ENCODE measurements at regions not wholly inside any gene's neighbourhood (a gene's known extent, or its start where the extent isn't known, plus 50 kb on each side); places are given as distances from the start of the nearest gene placed in this dataset.
"Not testable (repeated sequence)": the region's sequence is repeated elsewhere in the genome, so short reads cannot be mapped to it uniquely, and the experiment has no call there.

DNA sequence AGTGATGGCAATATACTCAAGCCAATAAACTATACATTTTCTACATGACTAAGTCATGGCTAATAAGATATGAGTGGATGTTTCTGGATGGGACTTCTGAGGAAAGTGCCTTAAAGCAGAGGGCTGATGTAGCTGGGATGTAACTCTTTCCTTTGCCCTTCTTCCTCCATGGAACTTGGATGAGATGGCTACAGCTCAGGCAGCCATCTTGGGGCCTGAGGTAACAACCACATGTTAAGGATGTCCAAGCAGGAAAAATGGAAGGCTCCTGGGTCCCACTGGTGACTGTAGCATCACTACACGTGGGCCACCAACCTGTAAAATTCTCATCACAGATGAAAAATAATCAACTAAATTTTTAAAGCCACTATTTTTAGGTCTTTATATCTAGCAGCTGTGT, 54.4 kb upstream of the GRIP1 start:
- no peak for DNase-seq (ENCODE audit: low read depth in 3 of 3)

DNA sequence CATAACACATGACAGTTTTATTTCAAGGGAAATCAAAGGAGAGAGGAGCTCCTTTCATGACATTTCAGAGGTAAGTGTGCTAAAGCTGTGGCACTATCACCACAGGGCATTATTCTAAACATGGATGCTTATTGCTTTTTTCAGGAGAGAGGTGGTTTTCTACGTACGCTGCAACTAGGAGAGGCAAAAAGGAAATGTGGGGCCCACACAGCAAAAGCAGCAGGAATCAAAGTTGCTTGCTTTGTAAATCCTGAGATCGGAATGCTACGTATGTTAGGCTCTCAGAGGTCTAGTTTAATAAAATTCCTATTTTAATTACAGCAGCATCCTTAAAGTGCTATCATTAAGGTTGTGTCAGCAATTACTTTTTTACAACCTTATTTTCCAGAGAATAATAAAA, 55.0 kb upstream of the GRIP1 start:
- no peak for DNase-seq (ENCODE audit: low read depth in 3 of 3)

DNA sequence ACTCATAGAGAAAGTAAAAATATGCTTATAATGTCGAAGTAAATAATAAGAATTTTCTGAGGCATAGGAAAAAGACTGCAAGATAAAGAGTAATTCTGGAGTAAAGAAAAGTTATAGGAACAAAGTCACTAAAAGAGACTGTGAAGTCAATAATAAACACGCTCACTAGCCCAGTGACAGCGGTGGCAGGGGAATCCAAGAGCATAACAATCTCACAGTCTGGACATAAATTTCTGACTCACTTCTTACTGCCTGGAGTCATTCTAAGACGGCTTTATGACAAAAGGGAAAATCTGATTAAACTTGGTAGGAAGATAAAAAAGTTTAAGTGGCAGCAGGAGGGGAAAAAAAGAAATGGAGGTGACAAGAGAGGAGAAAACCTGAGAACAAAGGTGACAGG, 56.4 kb upstream of the GRIP1 start:
- DNase-seq (ENCODE audit: low read depth in 3 of 3) = no peak

DNA sequence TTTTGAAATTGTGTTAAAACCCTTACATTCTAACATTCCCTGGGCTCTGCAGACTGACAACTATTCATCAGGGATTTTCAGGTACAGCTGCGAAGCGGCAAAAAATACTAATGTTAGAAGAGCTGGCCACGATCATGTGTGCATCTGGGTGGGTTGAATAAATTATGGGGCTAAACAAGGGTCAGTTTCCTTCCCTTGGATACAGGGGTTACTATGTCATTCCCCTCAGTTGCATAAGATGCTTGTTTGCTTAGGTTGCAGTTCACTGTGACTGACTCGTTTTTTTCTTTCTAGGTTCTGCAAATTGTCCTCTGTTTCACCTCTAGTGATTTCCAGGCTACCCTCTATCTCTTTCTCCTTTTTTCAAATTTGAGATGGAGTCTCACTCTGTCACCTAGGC, 58.1 kb upstream of the GRIP1 start:
- no peak for DNase-seq (ENCODE audit: low read depth in 3 of 3)

DNA sequence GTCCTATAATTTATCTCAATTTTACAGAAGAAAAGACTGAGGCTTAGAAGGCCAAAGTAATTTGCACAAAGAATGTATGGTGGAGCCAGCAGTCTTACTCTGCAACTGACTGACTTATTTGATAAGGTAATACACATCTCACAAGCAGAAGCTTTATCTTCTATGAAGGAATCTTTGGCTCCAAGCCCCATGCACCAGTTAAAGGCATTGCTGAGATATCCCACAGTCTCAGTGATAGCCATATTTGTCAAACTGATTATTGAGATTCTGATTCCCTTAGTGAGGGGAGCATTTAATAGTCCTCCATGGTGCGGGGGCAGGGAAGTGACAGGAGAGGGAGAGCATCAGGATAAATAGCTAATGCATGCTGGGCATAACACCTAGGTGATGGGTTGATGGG, 60.4 kb upstream of the GRIP1 start:
- no peak for DNase-seq (ENCODE audit: low read depth in 3 of 3)

DNA sequence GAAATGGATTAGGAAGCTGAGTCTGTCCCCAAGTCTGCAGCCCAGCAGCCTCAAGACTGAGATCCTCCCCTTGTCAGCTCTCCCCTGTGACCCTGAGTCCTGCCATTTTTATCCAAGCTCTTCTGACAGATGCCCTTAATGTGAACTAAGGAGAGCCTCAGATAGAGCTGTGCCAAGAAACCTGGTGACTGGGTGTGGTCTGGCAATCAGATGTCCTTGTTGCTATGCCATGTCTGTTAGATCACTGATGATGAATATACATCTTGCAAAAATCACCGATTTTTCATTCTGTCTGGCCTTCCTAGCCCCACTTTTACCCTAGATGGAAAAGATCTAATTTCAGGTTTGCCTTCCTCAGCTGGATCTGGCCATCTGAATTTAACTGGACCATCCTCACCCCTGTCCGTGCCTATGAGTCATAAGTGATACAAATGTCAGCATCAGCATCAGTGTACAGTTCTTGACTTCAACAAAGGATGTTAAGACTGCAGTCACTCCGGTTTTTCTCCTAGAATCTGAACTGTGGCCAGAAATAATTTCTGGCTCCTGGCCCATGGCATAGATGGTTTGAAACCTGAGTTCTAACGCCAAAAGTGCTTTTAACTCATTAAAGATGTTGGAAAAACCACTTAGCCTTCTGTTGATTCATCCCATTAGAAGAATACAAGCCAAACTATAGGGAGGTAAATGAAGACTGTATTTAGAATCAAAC, 61.2 kb upstream of the GRIP1 start:
- DNase-seq (ENCODE audit: low read depth in 3 of 3) = no peak

DNA sequence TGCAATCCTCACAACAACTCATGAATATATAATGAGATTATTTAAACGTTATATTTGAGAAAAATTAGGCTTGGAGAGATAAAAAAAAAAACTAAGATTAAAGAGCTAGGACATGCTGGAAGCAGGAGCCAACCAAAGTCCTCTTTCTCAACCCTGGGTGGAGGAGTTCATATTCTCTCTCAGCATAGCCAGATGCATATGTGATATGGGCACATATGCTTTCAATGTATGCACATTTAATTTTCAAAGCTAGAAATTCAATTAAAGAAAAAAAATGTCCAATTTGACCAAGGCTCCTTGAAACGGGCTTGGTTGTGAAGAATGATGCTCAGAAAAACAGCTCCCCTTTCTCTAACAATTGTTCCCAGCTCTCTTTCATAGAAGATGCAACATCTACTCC, 61.9 kb upstream of the GRIP1 start:
- no peak for DNase-seq (ENCODE audit: low read depth in 3 of 3)

DNA sequence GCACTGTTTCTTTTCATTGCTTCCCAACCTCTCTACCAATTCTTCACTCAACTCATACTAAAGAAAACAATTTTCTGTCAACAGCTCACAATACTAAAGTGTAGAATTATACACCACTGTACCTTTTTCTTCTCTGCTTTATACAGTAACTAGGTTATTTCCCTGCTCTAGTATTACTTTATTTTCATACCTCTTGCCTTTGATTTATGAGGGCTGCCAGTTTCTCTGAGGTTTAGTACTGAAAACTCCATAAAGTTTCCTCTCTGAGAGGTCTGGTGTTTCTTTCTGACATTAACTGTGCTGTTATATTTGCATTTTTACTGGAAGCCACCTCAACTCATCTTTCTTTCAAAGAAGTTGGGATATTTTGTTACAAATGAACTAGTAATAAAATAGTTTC, 63.0 kb upstream of the GRIP1 start:
- no peak for DNase-seq (ENCODE audit: low read depth in 3 of 3)

DNA sequence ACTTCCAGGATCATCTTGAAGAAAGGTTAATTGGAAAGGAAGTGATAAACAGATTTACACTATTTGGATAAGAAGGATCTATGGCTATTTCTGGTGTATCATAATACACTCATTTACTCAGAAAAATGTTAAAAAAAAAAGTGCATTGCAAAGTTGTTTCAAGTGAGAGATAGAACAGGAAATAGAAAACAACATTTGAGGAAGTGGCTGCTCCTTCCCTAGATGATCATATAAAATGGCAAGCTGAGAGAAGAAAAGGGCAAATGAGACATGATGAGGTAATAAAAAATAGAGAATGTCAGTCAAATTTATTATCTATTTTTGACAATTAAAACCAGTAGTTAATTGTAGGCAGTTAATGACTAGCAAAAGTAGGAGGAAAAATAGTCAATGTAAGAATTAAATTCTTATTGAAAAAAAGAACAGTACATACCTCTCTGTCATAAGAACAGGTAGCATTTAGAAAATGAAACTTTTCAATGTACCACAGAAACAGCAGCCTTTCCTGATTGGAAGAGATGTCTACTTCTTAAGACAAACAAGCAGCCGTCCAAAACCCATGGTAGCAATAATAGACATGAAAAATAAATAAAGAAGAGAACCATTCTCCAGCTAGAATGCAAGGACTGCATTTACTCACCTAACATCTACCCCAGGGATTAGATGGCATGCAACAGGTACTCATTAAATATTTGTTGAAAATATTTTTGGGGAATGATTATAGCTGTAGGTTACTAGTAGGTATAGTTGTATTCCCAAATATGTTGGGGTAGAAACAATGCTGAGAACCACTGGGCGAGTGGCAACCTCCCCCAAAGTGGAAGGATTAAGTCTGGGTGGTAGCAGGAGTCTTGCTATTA, 63.9 kb upstream of the GRIP1 start:
- DNase-seq (ENCODE audit: low read depth in 3 of 3) = no peak

DNA sequence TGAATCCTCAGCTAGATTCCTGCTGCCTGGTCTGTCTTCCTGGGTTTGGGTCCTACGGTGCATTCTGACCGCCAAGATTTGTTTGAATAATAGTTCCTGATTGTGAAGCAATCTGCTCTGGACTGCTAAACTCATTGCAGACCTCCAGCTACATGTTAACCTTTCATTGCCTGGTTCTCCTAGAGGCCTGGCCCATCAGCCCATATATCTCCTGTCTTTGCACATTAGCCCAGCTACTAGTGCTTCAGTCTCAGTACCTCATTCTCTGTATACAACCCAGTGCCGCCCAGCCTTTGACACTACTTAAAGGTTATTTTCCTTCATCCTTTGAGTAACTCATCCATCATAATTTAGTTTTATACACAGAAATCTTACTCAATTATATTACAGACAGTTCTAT, 65.6 kb upstream of the GRIP1 start:
- DNase-seq (ENCODE audit: low read depth in 3 of 3) = no peak

DNA sequence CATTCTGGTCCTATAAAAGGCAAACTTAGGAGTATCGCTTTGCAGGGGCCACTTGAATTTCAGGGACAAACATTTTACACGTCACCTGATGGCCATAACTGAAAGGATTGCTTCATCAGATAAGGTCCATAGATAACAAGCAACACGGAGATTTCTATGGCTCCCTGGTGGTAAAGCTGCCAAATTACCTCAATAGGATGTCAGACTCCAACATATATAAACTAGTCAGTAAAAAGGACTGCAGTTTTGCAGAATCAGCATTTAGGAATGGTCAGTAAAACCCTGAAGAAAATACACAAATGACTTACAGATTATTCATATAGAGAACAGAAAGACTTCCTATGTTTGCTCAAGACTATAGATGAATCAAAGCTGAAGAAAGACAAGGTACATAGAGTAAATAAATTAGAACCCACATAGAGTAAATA, 66.1 kb upstream of the GRIP1 start:
- no peak for DNase-seq (ENCODE audit: low read depth in 3 of 3)

DNA sequence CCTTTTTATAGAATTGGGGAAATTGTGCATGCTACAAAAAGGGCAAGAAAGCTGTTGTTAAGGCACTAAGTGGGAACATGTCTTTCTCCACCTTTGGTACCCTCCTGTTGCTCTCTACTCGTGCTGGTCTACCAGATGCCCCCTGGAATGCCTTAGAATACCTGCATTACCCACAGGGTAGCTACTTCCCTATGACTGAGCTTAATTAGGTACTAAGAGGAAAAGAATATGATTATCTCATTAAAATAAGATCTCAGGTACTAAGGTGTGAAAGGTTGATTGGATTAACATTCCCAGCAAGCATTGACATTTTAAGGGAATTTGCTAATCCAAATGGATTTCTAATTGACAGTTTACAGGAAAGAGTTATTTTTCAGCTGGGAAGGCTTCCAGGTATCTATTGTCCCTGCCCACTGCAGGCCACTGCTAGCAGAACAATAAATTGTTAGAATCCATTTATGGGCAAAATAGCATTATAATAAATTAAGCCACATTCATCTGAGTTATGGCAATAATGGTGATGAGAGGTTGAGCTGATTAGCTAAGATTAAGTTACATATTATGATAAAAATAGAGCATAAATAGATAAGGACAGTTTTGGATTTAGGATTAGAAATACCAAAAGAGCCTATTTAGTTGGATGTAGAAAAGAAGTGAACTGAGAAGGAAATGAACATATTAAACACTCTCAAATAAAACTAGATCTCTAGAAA, 67.8 kb upstream of the GRIP1 start:
- no peak for DNase-seq (ENCODE audit: low read depth in 3 of 3)

DNA sequence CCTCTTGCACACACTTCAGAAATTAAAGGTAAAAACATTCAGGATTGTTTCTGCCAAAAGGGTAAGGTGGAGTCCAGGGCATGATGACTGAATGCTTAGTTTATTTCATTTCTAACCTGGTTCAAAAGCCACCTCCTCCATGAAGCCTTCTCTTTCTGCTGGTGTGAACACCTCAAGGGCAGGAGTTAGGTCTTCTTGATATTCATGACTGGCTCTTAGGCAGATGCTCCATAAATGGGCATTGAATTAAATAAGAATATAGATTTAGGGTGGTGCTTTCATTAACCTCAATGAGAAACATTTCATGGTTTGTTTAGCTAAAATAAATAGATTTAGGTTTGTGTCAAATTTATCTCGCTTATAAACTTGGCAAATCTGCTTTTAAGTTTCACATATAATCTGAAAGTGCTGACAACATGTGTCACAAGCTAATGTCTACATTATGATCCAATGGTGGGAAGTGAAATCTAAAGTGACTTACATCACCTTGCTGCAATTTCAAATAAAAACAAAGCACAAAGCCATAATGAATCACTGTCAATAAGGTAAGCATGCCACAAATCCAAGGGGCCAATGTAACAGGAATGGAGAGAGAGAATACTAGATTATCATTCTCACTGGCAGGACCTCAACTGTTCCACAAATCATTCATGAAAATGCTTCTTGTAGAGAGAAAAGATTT, 72.7 kb upstream of the GRIP1 start:
- no peak for DNase-seq (ENCODE audit: low read depth in 3 of 3)

DNA sequence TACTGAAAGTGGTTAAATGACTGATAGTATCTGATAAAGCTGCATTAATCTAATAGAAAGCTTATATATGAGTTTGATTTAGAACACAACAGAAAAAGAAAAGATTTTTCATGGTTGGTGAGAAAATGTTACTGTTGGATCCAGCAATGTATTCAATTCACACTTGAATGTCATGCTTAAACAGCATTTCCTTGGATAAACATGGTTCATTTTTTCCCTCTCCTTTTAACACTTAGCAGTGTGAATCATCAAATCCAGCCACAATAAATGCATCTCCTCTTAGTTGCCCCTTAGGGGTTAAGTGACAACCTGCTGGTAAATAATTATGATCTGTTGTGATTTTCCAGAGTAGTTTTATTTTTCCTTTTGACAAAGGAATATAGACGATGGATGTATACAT, 74.9 kb upstream of the GRIP1 start:
- DNase-seq (ENCODE audit: low read depth in 3 of 3) = no peak

DNA sequence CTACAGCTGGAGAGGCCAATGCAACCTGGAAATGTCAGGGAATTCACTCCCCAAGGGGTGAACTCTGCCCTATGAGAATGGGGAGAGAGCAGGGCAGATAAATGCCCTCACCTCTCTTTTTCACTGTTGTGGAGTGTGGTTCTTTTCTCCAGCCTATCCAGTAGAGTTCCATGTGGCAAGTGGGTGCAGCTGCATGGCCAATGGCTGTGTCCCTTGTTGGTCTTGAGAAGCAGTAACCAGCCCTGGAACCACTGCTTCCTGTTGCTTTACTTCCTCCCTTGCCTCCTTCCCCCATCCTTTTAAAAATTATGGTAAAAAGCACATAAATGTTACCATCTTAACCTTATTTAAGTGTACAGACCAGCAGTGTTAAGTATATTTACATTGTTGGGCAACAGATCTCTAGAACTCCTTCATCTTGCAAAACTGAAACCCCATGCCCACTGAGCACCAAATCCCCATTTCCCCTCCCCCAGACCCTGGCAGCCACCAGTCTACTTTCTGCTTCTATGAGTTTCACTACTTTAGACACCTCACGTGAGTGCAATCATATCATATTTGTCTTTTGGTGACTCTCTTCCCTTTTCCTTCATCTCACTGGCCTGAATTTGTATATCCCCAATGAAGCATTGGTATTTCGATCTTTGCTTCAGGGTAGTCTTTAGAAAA, 77.0 kb upstream of the GRIP1 start:
- DNase-seq (ENCODE audit: low read depth in 3 of 3) = no peak

DNA sequence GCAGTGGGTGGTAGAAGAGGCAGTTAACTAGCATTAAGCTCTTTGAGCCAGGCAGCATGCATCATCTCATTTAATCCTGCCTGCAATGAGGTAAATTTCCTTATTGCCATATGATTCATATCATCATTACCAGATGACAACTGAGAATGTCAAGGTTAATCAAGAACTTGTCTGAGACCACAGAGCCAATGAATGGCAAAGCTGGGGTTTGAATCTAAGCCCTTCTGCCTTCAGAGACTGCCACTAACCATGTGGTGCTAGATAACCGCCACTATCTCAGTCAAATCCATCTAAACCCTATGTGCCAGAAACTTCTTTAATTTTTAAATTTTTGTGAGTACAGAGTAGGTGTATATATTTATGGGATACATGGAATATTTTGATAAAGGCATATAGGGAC, 77.8 kb upstream of the GRIP1 start:
- no peak for DNase-seq (ENCODE audit: low read depth in 3 of 3)

DNA sequence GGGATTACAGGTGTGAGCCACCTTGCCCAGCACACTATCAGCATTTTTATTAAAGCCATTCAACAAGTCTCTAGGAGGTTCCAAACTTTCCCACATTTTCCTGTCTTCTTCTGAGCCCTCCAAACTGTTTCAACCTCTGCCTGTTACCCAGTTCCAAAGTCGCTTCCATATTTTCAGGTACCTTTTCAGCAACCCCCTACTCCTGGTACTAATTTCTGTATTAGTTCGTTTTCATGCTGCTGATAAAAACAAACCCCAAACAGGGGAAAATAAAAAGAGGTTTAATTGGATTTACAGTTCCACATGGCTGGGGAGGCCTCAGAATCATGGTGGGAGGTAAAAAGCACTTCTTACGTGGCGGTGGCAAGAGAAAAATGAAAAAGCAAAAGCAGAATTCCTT, 81.2 kb upstream of the GRIP1 start:
- not testable (repeated sequence) for DNase-seq (ENCODE audit: low read depth in 3 of 3)

DNA sequence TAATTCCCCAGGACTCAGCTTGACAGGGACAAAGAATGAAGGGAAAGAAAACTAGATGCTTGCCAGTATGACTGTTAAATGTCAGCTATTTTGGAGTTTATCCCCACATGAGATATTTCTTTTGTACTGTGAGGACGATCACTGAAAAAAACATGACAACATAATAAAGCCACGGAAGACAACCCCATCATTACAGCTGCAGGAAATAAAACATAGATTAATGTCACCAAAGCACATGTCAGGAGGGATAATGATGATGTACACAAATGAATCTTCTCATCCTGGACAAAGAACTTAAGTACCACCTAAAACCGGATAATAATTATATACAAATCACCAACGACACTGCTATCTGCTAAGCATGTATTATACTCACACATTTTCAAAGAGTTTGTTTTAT, 84.6 kb upstream of the GRIP1 start:
- no peak for DNase-seq (ENCODE audit: low read depth in 3 of 3)

DNA sequence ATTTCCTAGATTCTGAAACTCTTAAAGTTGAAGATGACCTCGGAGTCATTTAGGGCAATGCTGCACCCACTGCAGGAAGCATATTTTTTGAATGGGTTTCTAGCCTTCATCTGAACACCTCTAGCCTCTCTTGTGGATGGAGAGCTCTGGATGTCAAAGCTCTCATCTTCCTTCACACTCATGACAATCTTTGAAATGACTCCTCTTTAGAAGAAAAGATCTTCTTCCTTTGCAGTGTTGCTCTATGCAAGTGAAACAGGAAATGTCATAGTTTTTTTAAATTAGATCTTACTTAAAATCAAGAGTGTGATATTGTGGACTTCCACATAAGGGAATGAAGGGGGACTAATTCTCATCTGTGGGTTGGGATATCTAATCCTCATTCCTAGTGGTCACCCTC, 86.3 kb upstream of the GRIP1 start:
- no peak for DNase-seq (ENCODE audit: low read depth in 3 of 3)

DNA sequence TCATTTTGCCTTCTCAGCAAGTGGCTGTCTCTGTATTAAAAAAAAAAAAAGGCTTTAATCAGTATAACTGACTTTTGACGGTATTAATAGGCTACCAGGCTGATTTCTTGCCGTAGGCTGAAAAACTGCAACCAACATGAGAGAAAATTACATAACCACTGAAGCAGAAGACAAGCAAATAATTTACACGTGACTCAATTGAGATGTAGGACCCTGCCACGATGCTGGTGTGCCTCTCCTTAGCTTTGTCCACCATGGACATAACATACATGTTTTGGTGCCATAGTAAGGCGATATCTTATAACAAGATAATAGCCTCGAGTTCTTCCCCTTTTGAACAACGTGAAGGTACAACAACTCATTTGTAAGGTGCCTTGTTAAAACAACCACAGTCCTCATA, 88.7 kb upstream of the GRIP1 start:
- no peak for DNase-seq (ENCODE audit: low read depth in 3 of 3)

DNA sequence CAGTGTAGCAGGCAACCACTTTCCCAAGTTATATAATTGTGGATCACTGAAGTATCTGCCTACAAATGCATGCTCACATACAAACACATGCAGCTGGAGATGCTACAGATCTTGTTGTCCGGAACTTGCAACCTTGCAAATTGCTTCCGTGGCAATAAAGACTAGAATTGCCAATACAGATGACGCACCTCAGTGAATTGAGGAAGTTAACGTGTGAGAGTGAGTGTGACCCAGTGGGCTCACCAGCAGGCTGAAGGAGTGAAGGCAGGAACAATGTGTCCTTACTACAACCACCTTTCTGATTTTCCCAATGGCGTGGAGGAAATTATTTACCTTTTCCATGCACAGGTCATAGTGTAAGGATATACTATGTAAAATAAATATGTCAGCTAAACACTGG, 89.4 kb upstream of the GRIP1 start:
- no peak for DNase-seq (ENCODE audit: low read depth in 3 of 3)

DNA sequence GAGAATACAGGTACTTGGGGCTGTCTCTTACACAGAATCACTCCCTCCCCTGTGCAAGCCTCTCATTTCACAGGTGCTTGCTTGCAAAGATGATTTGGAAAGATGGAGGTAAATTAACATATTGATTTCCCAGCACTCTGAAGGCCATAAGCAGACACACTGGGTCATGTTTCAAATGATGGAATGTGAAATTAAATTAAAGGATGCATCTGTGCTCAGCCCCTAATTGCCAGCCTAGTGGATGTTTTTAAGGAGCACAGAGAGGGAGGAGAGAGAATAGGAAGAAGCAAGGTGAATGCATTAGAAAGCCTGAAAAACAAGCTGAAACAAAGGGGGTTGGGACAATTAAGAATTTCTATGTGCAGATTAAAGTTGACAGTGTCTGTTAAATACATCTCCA, 96.1 kb upstream of the GRIP1 start:
- DNase-seq (ENCODE audit: low read depth in 3 of 3) = no peak

Measured in stimulated activated CD4-positive, alpha-beta T cell treated with anti-CD3 and anti-CD28 coated beads, TNF-alpha, amount 100 ng/mL, for 24 hours (primary cell).